Endothelial cell of umbilical vein (primary cell): ENCODE measurements at regions not wholly inside any gene's neighbourhood (a gene's known extent, or its start where the extent isn't known, plus 50 kb on each side); places are given as distances from the start of the nearest gene placed in this dataset.

Source experiments
- BruUV-seq: library from RNA; stranded (reverse); fragments of 400-500 nt; replicated peaks from 2 replicates; lab custom pipeline; 2021; lab: Mats Ljungman, UMichigan
- CTCF ChIA-PET: fragments of 300-600, 350-600 bp; sonication (Branson Sonifier 250); formaldehyde crosslinking; loops from one replicate; lab custom pipeline; 2021; ENCODE audit warnings: antibody characterized with exemption, inconsistent platforms; lab: Charles Lee
- POLR2A ChIA-PET: fragments of 300-600, 350-600 bp; sonication (Branson Sonifier 250); formaldehyde crosslinking; loops from one replicate; lab custom pipeline; 2021; ENCODE audit warnings: antibody characterized with exemption, inconsistent platforms; lab: Charles Lee
- DNase-seq: peaks from one replicate; pipeline ENCODE4 v3.0.0-alpha.2; 2011; ENCODE audit warnings: low read depth, low spot score
- FAIRE-seq: peaks from 2 replicates; lab custom pipeline; 2011; peaks lifted over from hg19 to GRCh38; lab: Jason Lieb, UNC
- H2AFZ ChIP-seq: 2 replicates; pipeline ENCODE4 v1.6.0; 2012; ENCODE audit warnings: low read depth, low read length, control low read depth, inconsistent platforms
- H3K27ac ChIP-seq: 2 replicates; pipeline ENCODE4 v1.5.1; 2011; ENCODE audit warnings: low read depth, mild to moderate bottlenecking, control low read depth, low read length, moderate library complexity; ENCODE audit not compliant: insufficient read depth
- H3K27me3 ChIP-seq, 2 experiments: 2 replicates each; pipeline versions ENCODE4 v1.6.0 to v1.6.1; 2011; ENCODE audit warnings: low read length in 2 of 2, mixed read lengths in 1 of 2; ENCODE audit not compliant: control insufficient read depth in 2 of 2, insufficient read depth in 2 of 2
- H3K36me3 ChIP-seq, 2 experiments: 2 replicates in 1 of 2; 3 replicates in 1 of 2; pipeline ENCODE4 v1.5.1; 2011; ENCODE audit warnings: low read length in 2 of 2, mild to moderate bottlenecking in 1 of 2, moderate library complexity in 1 of 2; ENCODE audit not compliant: control insufficient read depth in 2 of 2, insufficient read depth in 2 of 2; ENCODE audit errors: extremely low read depth in 1 of 2
- H3K4me1 ChIP-seq: 3 replicates; pipeline ENCODE4 v1.5.1; 2011; ENCODE audit warnings: mild to moderate bottlenecking, low read length; ENCODE audit not compliant: control insufficient read depth, insufficient read depth; ENCODE audit errors: extremely low read depth
- H3K4me2 ChIP-seq: 2 replicates; pipeline ENCODE4 v1.6.1; 2011; ENCODE audit warnings: low read length, control low read depth, mixed read lengths; ENCODE audit not compliant: insufficient read depth
- H3K4me3 ChIP-seq, 3 experiments: fragments of 200-600 bp in 1 of 3; sonication (generic), shearing (Covaris generic) in 1 of 3; replicated peaks in 1 of 3; 2 replicates each; pipeline ENCODE4 v1.5.1; 2011 to 2016; ENCODE audit warnings: control low read depth in 3 of 3, low read length in 3 of 3, mild to moderate bottlenecking in 2 of 3, inconsistent platforms in 1 of 3, low read depth in 1 of 3, moderate library complexity in 1 of 3; ENCODE audit not compliant: insufficient read depth in 1 of 3
- H3K79me2 ChIP-seq: 2 replicates; pipeline ENCODE4 v1.6.0; 2012; ENCODE audit warnings: low read length, inconsistent platforms; ENCODE audit not compliant: control insufficient read depth, insufficient read depth
- H3K9ac ChIP-seq: replicated peaks from 2 replicates; pipeline ENCODE3; 2011; ENCODE audit warnings: low read length, control low read depth; ENCODE audit not compliant: insufficient read depth; ENCODE audit errors: extremely low read depth
- H3K9me1 ChIP-seq: replicated peaks from 3 replicates; pipeline ENCODE4 v1.6.0; 2011; ENCODE audit warnings: mild to moderate bottlenecking, low read length; ENCODE audit not compliant: control insufficient read depth, insufficient read depth; ENCODE audit errors: extremely low read depth
- H3K9me3 ChIP-seq: replicated peaks from 2 replicates; pipeline ENCODE4 v1.5.1; 2012; ENCODE audit warnings: low read length, inconsistent platforms; ENCODE audit not compliant: control insufficient read depth, insufficient read depth
- H4K20me1 ChIP-seq: replicated peaks from 2 replicates; pipeline ENCODE3; 2011; ENCODE audit warnings: mild to moderate bottlenecking, low read length; ENCODE audit not compliant: control insufficient read depth, insufficient read depth; ENCODE audit errors: extremely low read depth
- EZH2 ChIP-seq: IDR thresholded peaks from 2 replicates; pipeline ENCODE4 v1.6.1; 2012; ENCODE audit warnings: borderline replicate concordance, low read depth, mild to moderate bottlenecking, moderate library complexity, low read length, inconsistent platforms; ENCODE audit not compliant: severe bottlenecking
- FOS ChIP-seq: IDR thresholded peaks from 2 replicates; pipeline ENCODE4 v1.6.1; 2011; ENCODE audit warnings: mild to moderate bottlenecking, low read length, moderate library complexity, borderline replicate concordance; ENCODE audit not compliant: insufficient read depth
- GATA2 ChIP-seq: IDR thresholded peaks from 2 replicates; pipeline ENCODE4 v1.7.0; 2011; ENCODE audit warnings: low read depth, mild to moderate bottlenecking, moderate library complexity, mixed read lengths, low read length; ENCODE audit not compliant: insufficient read length, insufficient read depth
- JUN ChIP-seq: IDR thresholded peaks from 2 replicates; pipeline ENCODE4 v1.6.1; 2011; ENCODE audit warnings: borderline replicate concordance, low read depth; ENCODE audit not compliant: insufficient read length, insufficient read depth
- MYC ChIP-seq: IDR thresholded peaks from one replicate; pipeline ENCODE4 v1.6.1; 2011; ENCODE audit warnings: mild to moderate bottlenecking, low read depth, low read length
- POLR2A ChIP-seq: IDR thresholded peaks from 2 replicates; pipeline ENCODE4 v1.6.1; 2012; ENCODE audit warnings: low read depth, mild to moderate bottlenecking, control low read depth, low read length
- POLR2AphosphoS5 ChIP-seq: IDR thresholded peaks from 2 replicates; pipeline ENCODE4 v1.6.1; 2012; ENCODE audit warnings: low read depth, mild to moderate bottlenecking, control low read depth, low read length, moderate library complexity; ENCODE audit not compliant: insufficient read depth
- dilution Hi-C: fragments of 300-500 bp; cut with MboI; formaldehyde crosslinking; loops from one replicate; pipeline ENCODE4 v1.15.0; 2019; ENCODE audit warnings: low sequenced_read_pairs; ENCODE audit not compliant: extremely low pct_ligation_motif_present
- intact Hi-C: fragments of 100-400 bp; cut with micrococcal nuclease; formaldehyde crosslinking; loops from one replicate; pipeline ENCODE4 v1.10.0; 2022
- TF ChIP-seq, protein P1 (sequence below): IDR thresholded peaks from 2 replicates; pipeline ENCODE4 v1.6.1; 2011; ENCODE audit not compliant: insufficient read depth, insufficient read length
- TF ChIP-seq, protein P2 (sequence below), 2 donors: IDR thresholded peaks; 1 replicate in 1 of 2; 2 replicates in 1 of 2; pipeline ENCODE4 v1.5.1; 2011; ENCODE audit warnings: low read length in 2 of 2, mild to moderate bottlenecking in 2 of 2, moderate library complexity in 2 of 2, control low read depth in 1 of 2, inconsistent platforms in 1 of 2, low read depth in 1 of 2; ENCODE audit not compliant: insufficient read depth in 1 of 2; ENCODE audit errors: extremely low read depth in 1 of 2

DNA sequence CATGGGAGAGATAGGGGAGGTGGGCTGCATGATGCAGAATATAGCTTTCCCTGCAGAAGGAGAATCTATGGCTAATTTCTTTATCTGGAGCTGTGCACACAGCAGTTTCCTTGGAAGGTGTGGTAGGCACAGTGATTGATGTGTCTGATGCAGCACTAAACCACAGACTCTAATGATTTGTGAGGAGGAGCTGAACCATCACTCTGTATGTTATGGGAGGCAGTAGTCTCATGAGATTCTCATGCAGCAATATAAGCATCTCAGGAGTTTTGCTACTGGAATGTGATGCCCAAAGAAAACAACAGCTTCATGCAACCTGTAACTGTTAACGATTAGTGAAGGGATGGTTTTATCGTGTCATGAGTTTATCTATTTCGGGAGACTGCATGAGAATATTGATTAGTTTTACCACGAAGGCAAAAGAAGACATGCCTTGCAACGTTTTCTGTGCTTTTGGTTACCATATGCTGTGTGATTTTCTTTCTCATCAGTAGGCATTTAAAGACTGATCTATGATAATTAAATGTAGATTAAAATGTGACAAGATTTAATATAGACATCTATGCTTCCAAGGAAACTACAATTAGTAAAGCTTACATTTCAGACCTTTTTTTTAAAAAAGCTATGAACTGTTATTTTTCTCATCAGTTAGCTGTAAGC lies 286.8 kb downstream of the ARL6IP6 start:
- H3K4me3 ChIP-seq = no peak overlapping the region
- H3K27ac ChIP-seq = no peak overlapping the region
- H4K20me1 ChIP-seq = no peaks in the 10 kb centered on the region
- ChIA-PET CTCF (no interaction called here), POLR2A (no interaction called here)
- H3K9me3 ChIP-seq = no peaks in the 10 kb centered on the region
- no peak for DNase-seq
- dilution Hi-C loops (no loop called here), intact Hi-C loops (no loop called here)
- H3K9ac ChIP-seq = no peak overlapping the region
- BruUV-seq = no TSS peak
- TF ChIP-seq MYC (no peak), EZH2 (no peak), FOS (no peak), POLR2AphosphoS5 (no peak), GATA2 (no peak), POLR2A (no peak), JUN (no peak)
- TF ChIP-seq, protein P1, sequence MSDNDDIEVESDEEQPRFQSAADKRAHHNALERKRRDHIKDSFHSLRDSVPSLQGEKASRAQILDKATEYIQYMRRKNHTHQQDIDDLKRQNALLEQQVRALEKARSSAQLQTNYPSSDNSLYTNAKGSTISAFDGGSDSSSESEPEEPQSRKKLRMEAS = no peak
- TF ChIP-seq, protein P2, sequence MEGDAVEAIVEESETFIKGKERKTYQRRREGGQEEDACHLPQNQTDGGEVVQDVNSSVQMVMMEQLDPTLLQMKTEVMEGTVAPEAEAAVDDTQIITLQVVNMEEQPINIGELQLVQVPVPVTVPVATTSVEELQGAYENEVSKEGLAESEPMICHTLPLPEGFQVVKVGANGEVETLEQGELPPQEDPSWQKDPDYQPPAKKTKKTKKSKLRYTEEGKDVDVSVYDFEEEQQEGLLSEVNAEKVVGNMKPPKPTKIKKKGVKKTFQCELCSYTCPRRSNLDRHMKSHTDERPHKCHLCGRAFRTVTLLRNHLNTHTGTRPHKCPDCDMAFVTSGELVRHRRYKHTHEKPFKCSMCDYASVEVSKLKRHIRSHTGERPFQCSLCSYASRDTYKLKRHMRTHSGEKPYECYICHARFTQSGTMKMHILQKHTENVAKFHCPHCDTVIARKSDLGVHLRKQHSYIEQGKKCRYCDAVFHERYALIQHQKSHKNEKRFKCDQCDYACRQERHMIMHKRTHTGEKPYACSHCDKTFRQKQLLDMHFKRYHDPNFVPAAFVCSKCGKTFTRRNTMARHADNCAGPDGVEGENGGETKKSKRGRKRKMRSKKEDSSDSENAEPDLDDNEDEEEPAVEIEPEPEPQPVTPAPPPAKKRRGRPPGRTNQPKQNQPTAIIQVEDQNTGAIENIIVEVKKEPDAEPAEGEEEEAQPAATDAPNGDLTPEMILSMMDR (IDR thresholded peaks at IDR 0.05; ENCODE audit: extremely low read depth in 1 of 2, insufficient read depth in 1 of 2, low read depth in 1 of 2, low read length in 2 of 2) = no peak
- H3K4me2 ChIP-seq = no peak overlapping the region
- no peak overlapping the region for H2AFZ ChIP-seq
- no peaks in the 10 kb centered on the region for H3K9me1 ChIP-seq
- no peaks in the 10 kb centered on the region for H3K4me1 ChIP-seq
- no peak for FAIRE-seq
- H3K36me3 ChIP-seq = no peaks in the 10 kb centered on the region
- H3K79me2 ChIP-seq = no peaks in the 10 kb centered on the region
- H3K27me3 ChIP-seq = no peaks in the 10 kb centered on the region
